Endothelial cell of umbilical vein (primary cell): ENCODE measurements at regions not wholly inside any gene's neighbourhood (a gene's known extent, or its start where the extent isn't known, plus 50 kb on each side); places are given as distances from the start of the nearest gene placed in this dataset.

Experiments
- CTCF ChIP-seq, 2 donors: IDR thresholded peaks; 1 replicate in 1 of 2; 2 replicates in 1 of 2; pipeline ENCODE4 v1.5.1; 2011; ENCODE audit warnings: low read length in 2 of 2, mild to moderate bottlenecking in 2 of 2, moderate library complexity in 2 of 2, control low read depth in 1 of 2, inconsistent platforms in 1 of 2, low read depth in 1 of 2; ENCODE audit not compliant: insufficient read depth in 1 of 2; ENCODE audit errors: extremely low read depth in 1 of 2
- EZH2 ChIP-seq: IDR thresholded peaks from 2 replicates; pipeline ENCODE4 v1.6.1; 2012; ENCODE audit warnings: borderline replicate concordance, low read depth, mild to moderate bottlenecking, moderate library complexity, low read length, inconsistent platforms; ENCODE audit not compliant: severe bottlenecking
- MAX ChIP-seq: IDR thresholded peaks from 2 replicates; pipeline ENCODE4 v1.6.1; 2011; ENCODE audit not compliant: insufficient read depth, insufficient read length
- MYC ChIP-seq: IDR thresholded peaks from one replicate; pipeline ENCODE4 v1.6.1; 2011; ENCODE audit warnings: mild to moderate bottlenecking, low read depth, low read length
- POLR2A ChIP-seq: IDR thresholded peaks from 2 replicates; pipeline ENCODE4 v1.6.1; 2012; ENCODE audit warnings: low read depth, mild to moderate bottlenecking, control low read depth, low read length
- POLR2AphosphoS5 ChIP-seq: IDR thresholded peaks from 2 replicates; pipeline ENCODE4 v1.6.1; 2012; ENCODE audit warnings: low read depth, mild to moderate bottlenecking, control low read depth, low read length, moderate library complexity; ENCODE audit not compliant: insufficient read depth

- no peak for TF ChIP-seq EZH2
- TF ChIP-seq CTCF (IDR thresholded peaks at IDR 0.05; ENCODE audit: extremely low read depth in 1 of 2, insufficient read depth in 1 of 2, low read depth in 1 of 2, low read length in 2 of 2): no peak
- TF ChIP-seq POLR2AphosphoS5: no peak
- no peak for TF ChIP-seq MYC
- no peak for TF ChIP-seq MAX
- no peak for TF ChIP-seq POLR2A
Measured at GRCh38 chr20:60108397-60108796, 150.2 kb downstream of the CDH26 start.
